HepG2 (cell line): ENCODE measurements at regions not wholly inside any gene's neighbourhood (a gene's known extent, or its start where the extent isn't known, plus 50 kb on each side); places are given as distances from the start of the nearest gene placed in this dataset.

ENCODE experiments used
- ARID3A ChIP-seq: IDR thresholded peaks from 2 replicates; pipeline ENCODE4 v1.6.1; 2012; ENCODE audit warnings: low read depth, low read length, improper control_type of control experiment
- CTCF ChIP-seq: sonication (generic); formaldehyde crosslinking; IDR thresholded peaks from 2 replicates; pipeline ENCODE4 v1.5.0; 2020; ENCODE audit warnings: mild to moderate bottlenecking, missing genetic modification reagents, moderate library complexity
- PATZ1 ChIP-seq: sonication (generic); formaldehyde crosslinking; IDR thresholded peaks from 2 replicates; pipeline ENCODE4 v1.4.0; 2020; ENCODE audit warnings: missing genetic modification reagents
- PITX1 ChIP-seq: sonication (generic); formaldehyde crosslinking; IDR thresholded peaks from 2 replicates; pipeline ENCODE4 v1.5.1; 2020; ENCODE audit warnings: mild to moderate bottlenecking, missing genetic modification reagents
- PTBP1 ChIP-seq: fragments of 200-400 bp; formaldehyde crosslinking; IDR thresholded peaks from 2 replicates; pipeline ENCODE4 v1.6.1; 2018; ENCODE audit warnings: low read length, low read depth; ENCODE audit not compliant: poor library complexity, severe bottlenecking
- SNAPC5 ChIP-seq: sonication (generic); formaldehyde crosslinking; IDR thresholded peaks from 2 replicates; pipeline ENCODE4 v1.8.1; 2023; ENCODE audit warnings: mild to moderate bottlenecking, missing genetic modification reagents, borderline replicate concordance
- ZBTB7A ChIP-seq: sonication (generic); formaldehyde crosslinking; IDR thresholded peaks from 2 replicates; pipeline ENCODE4 v1.8.0; 2022; ENCODE audit warnings: mild to moderate bottlenecking, missing genetic modification reagents
- ZNF234 ChIP-seq: sonication (generic); formaldehyde crosslinking; conservative IDR thresholded peaks from 2 replicates; pipeline ENCODE4 v1.5.1; 2020; ENCODE audit warnings: mild to moderate bottlenecking, missing genetic modification reagents
- ZNF687 ChIP-seq: sonication (generic); formaldehyde crosslinking; IDR thresholded peaks from 2 replicates; pipeline ENCODE4 v1.5.1; 2020; ENCODE audit warnings: mild to moderate bottlenecking, missing genetic modification reagents, moderate library complexity
- ZNF781 ChIP-seq: sonication (generic); formaldehyde crosslinking; IDR thresholded peaks from 2 replicates; pipeline ENCODE4 v1.5.1; 2020; ENCODE audit warnings: borderline replicate concordance, mild to moderate bottlenecking, missing genetic modification reagents; ENCODE audit errors: not compliant biosample characterization
- TF ChIP-seq, protein P1 (sequence below): sonication (generic); formaldehyde crosslinking; IDR thresholded peaks from 2 replicates; pipeline ENCODE4 v1.4.0; 2020; ENCODE audit warnings: mild to moderate bottlenecking, missing genetic modification reagents, borderline replicate concordance

DNA sequence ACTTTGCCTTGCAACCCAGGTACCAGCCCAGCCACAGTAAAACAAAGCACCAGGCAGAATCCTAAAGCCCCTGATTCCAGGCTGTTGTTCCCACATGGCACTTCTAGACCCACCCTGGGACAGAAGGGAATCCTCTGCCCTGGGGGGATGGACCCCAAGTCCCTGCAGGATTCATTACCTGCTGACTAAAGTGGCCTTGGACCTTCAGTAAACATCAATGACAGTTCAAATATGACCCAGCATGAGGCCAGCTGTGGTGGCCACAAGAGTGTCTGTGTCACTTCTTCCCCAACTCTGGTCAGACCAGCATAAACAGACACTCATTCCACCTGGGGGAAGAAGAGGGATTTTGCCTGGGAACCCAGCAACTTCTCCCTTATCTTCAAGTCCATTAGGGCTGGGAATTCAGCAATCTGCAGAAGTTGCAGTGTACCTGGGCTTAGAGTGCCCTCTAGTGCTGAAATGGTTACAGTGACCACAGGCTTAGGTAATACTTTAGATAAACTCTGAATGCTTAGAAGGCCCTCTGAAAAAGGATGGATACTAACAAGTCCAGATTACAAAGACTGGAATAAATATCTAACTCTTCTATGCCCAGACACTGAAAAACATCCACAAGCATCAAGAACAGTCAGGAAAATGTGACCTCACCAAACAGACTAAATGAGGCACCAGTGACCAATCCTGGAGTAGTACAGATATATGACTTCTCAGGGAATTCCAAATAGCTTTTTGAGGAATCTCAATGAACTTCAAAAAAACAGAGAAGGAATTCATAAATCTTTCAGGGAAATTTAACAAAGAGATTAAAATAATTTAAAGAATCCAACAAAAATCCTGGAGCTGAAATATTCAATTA is 108.5 kb upstream of the TMEM168 start (continued):
- no peak for TF ChIP-seq SNAPC5 (CRISPR knock-in tag)
- peak; percentile 42 for TF ChIP-seq PATZ1 (CRISPR knock-in tag)
- TF ChIP-seq ZBTB7A (CRISPR knock-in tag): 0 out of 2 replicates have a peak, but pooled peaks have one; percentile 46
- peak; percentile 82 for TF ChIP-seq CTCF
- peak; percentile 13; the same call in 1 of the 2 replicates for TF ChIP-seq ARID3A
- peak; percentile 44; the same call in 1 of the 2 replicates for TF ChIP-seq PITX1 (CRISPR knock-in tag)
- TF ChIP-seq, protein P1, sequence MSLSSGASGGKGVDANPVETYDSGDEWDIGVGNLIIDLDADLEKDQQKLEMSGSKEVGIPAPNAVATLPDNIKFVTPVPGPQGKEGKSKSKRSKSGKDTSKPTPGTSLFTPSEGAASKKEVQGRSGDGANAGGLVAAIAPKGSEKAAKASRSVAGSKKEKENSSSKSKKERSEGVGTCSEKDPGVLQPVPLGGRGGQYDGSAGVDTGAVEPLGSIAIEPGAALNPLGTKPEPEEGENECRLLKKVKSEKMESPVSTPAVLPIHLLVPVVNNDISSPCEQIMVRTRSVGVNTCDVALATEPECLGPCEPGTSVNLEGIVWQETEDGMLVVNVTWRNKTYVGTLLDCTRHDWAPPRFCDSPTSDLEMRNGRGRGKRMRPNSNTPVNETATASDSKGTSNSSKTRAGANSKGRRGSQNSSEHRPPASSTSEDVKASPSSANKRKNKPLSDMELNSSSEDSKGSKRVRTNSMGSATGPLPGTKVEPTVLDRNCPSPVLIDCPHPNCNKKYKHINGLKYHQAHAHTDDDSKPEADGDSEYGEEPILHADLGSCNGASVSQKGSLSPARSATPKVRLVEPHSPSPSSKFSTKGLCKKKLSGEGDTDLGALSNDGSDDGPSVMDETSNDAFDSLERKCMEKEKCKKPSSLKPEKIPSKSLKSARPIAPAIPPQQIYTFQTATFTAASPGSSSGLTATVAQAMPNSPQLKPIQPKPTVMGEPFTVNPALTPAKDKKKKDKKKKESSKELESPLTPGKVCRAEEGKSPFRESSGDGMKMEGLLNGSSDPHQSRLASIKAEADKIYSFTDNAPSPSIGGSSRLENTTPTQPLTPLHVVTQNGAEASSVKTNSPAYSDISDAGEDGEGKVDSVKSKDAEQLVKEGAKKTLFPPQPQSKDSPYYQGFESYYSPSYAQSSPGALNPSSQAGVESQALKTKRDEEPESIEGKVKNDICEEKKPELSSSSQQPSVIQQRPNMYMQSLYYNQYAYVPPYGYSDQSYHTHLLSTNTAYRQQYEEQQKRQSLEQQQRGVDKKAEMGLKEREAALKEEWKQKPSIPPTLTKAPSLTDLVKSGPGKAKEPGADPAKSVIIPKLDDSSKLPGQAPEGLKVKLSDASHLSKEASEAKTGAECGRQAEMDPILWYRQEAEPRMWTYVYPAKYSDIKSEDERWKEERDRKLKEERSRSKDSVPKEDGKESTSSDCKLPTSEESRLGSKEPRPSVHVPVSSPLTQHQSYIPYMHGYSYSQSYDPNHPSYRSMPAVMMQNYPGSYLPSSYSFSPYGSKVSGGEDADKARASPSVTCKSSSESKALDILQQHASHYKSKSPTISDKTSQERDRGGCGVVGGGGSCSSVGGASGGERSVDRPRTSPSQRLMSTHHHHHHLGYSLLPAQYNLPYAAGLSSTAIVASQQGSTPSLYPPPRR (CRISPR knock-in tag): peak; percentile 24; the same call in 1 of the 2 replicates
- no peak for TF ChIP-seq ZNF781
- no peak for TF ChIP-seq PTBP1
- TF ChIP-seq ZNF687 (CRISPR knock-in tag): peak; percentile 21
- TF ChIP-seq ZNF234 (CRISPR knock-in tag): no peak
